Suprapubic skin (tissue), 4 donors: ENCODE measurements at regions not wholly inside any gene's neighbourhood (a gene's known extent, or its start where the extent isn't known, plus 50 kb on each side); places are given as distances from the start of the nearest gene placed in this dataset.

Experiments used
- DNase-seq, 2 donors: peaks; one replicate each; pipeline ENCODE4 v3.0.0-alpha.2; 2019; ENCODE audit warnings: low spot score in 2 of 2
- H3K27ac ChIP-seq: fragments of 200-600 bp; sonication (generic); one replicate; pipeline ENCODE4 v1.5.1; 2019
- H3K27me3 ChIP-seq: fragments of 200-600 bp; sonication (generic); one replicate; pipeline ENCODE4 v1.5.1; 2019
- H3K36me3 ChIP-seq: fragments of 200-600 bp; sonication (generic); one replicate; pipeline ENCODE4 v1.5.1; 2019
- H3K4me1 ChIP-seq: fragments of 200-600 bp; sonication (generic); one replicate; pipeline ENCODE4 v1.5.1; 2019
- H3K4me3 ChIP-seq: fragments of 200-600 bp; sonication (generic); one replicate; pipeline ENCODE4 v1.5.1; 2019; ENCODE audit warnings: mild to moderate bottlenecking
- H3K9me3 ChIP-seq: fragments of 200-600 bp; sonication (generic); one replicate; pipeline ENCODE4 v1.5.1; 2019
- CTCF ChIP-seq, 2 donors: fragments of 200-600 bp in 1 of 2; fragments of 450-650 bp in 1 of 2; sonication (generic) in 1 of 2; IDR thresholded peaks; one replicate each; pipeline ENCODE4 v1.5.1; 2016 to 2019; ENCODE audit warnings: antibody characterized with exemption in 2 of 2, mild to moderate bottlenecking in 1 of 2, moderate library complexity in 1 of 2
- EP300 ChIP-seq: sonication (generic); formaldehyde crosslinking; IDR thresholded peaks from one replicate; pipeline ENCODE4 v1.6.1; 2017; ENCODE audit warnings: antibody characterized with exemption
- POLR2A ChIP-seq, 2 donors: fragments of 450-650 bp; IDR thresholded peaks; one replicate each; pipeline ENCODE4 v1.6.1; 2017; ENCODE audit warnings: antibody characterized with exemption in 2 of 2, mild to moderate bottlenecking in 2 of 2, moderate library complexity in 2 of 2
- POLR2AphosphoS5 ChIP-seq, 3 donors: sonication (generic); formaldehyde crosslinking; IDR thresholded peaks; one replicate each; pipeline ENCODE4 v1.6.1; 2017; ENCODE audit warnings: antibody characterized with exemption in 3 of 3
- WGBS: methylation state at CpG from one replicate; pipeline ENCODE4 v1.1.5; 2018; 5-methylcytosine and 5-hydroxymethylcytosine counted together

- H3K36me3 ChIP-seq: no peaks in the 10 kb centered on the region
Observed at GRCh38 chr10:59580026-59580863, 129.4 kb downstream of the SLC16A9 start.

DNA sequence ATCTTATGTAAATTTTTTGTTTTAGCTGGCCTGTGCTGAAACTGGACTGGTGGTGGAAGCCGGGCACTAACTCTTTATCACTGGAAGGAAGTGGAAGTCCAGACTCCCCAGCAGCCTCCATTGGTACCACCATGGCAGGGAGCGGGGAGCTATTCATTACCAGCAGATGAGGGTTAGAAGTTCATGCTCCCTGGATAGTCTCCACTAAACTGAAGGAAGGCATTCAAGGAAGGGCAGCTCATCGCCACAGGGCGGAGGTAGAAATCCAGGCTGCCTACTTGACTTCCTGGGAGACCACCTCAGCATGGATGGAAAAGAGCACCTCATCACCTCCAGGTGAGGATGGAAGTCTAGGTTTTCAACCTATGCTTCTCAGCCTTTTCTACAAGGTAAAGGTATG lies 130.9 kb downstream of the SLC16A9 start:
- H3K4me3 ChIP-seq: no peak overlapping the region
- H3K36me3 ChIP-seq: no peaks in the 10 kb centered on the region
- H3K9me3 ChIP-seq: no peaks in the 10 kb centered on the region
- H3K4me1 ChIP-seq: no peaks in the 10 kb centered on the region
- TF ChIP-seq CTCF (IDR thresholded peaks at IDR 0.05) (no peak), POLR2AphosphoS5 (IDR thresholded peaks at IDR 0.05) (no peak), POLR2A (IDR thresholded peaks at IDR 0.05) (no peak), EP300 (no peak)
- 95% methylated on average over 4 of the region's 4 CpGs for WGBS
- DNase-seq: no peak
- H3K27me3 ChIP-seq: no peaks in the 10 kb centered on the region
- no peak overlapping the region for H3K27ac ChIP-seq

More at GRCh38 chr10:59580026-59580863, 129.4 kb downstream of the SLC16A9 start:
- TF ChIP-seq POLR2A (IDR thresholded peaks at IDR 0.05) (no peak), CTCF (IDR thresholded peaks at IDR 0.05) (no peak), POLR2AphosphoS5 (IDR thresholded peaks at IDR 0.05) (no peak), EP300 (no peak)
- Histone ChIP-seq H3K27ac (no peak overlapping the region), H3K27me3 (no peaks in the 10 kb centered on the region), H3K4me1 (no peaks in the 10 kb centered on the region), H3K9me3 (no peaks in the 10 kb centered on the region), H3K4me3 (no peak overlapping the region)
- WGBS: 51% methylated on average over 3 of the region's 3 CpGs
- no peak for DNase-seq

DNA sequence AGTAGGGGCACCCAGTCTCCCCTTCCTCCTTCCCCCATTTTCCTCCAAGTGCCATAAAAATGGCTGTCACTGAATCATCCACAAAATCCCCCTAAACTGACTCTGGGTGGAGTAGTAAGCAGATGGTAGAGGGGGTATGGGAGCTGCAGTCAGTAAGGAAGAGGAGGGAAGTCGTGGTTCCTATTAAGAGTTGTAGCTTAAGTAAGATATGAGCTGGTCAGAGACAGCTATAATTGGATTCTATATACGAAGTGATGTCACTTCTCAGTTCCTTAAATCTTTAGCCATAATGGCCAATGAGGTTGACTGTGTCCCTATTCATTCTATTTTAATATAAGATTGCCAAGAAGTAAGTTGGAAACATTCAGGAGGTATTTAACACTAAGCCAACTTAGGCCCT lies 131.7 kb downstream of the SLC16A9 start:
- TF ChIP-seq EP300: no peak
- no peak for TF ChIP-seq POLR2AphosphoS5 (IDR thresholded peaks at IDR 0.05)
- TF ChIP-seq CTCF (IDR thresholded peaks at IDR 0.05): no peak
- TF ChIP-seq POLR2A (IDR thresholded peaks at IDR 0.05): no peak
- Histone ChIP-seq H3K9me3 (no peaks in the 10 kb centered on the region), H3K27me3 (no peaks in the 10 kb centered on the region), H3K4me3 (no peak overlapping the region), H3K4me1 (no peaks in the 10 kb centered on the region), H3K36me3 (no peaks in the 10 kb centered on the region), H3K27ac (no peak overlapping the region)
- DNase-seq: no peak
- 69% methylated on average over 2 of the region's 2 CpGs for WGBS

GRCh38 chr10:59575269-59575668 lies 134.4 kb downstream of the SLC16A9 start:
- Histone ChIP-seq H3K27ac (no peak overlapping the region), H3K4me1 (no peaks in the 10 kb centered on the region), H3K36me3 (no peaks in the 10 kb centered on the region), H3K27me3 (no peaks in the 10 kb centered on the region), H3K4me3 (no peak overlapping the region), H3K9me3 (no peaks in the 10 kb centered on the region)
- TF ChIP-seq POLR2AphosphoS5 (IDR thresholded peaks at IDR 0.05) (no peak), CTCF (IDR thresholded peaks at IDR 0.05) (no peak), POLR2A (IDR thresholded peaks at IDR 0.05) (no peak), EP300 (no peak)
- DNase-seq: no peak

- Histone ChIP-seq H3K4me3 (no peak overlapping the region), H3K27me3 (no peaks in the 10 kb centered on the region), H3K4me1 (no peaks in the 10 kb centered on the region), H3K36me3 (no peaks in the 10 kb centered on the region), H3K9me3 (no peaks in the 10 kb centered on the region), H3K27ac (no peak overlapping the region)
- no peak for DNase-seq
- TF ChIP-seq CTCF (IDR thresholded peaks at IDR 0.05) (no peak), POLR2AphosphoS5 (IDR thresholded peaks at IDR 0.05) (no peak), POLR2A (IDR thresholded peaks at IDR 0.05) (no peak), EP300 (no peak)
- 86% methylated on average over 1 of the region's 1 CpG for WGBS
Observed at GRCh38 chr10:59563531-59563930, 146.1 kb downstream of the SLC16A9 start.
